CD1c-positive myeloid dendritic cell (primary cell): ENCODE measurements at regions not wholly inside any gene's neighbourhood (a gene's known extent, or its start where the extent isn't known, plus 50 kb on each side); places are given as distances from the start of the nearest gene placed in this dataset.
"Not testable (repeated sequence)": the region's sequence is repeated elsewhere in the genome, so short reads cannot be mapped to it uniquely, and the experiment has no call there.

Source experiments
- DNase-seq: peaks from one replicate; pipeline ENCODE4 v3.0.0-alpha.2; 2016; ENCODE audit errors: extremely low spot score

DNA sequence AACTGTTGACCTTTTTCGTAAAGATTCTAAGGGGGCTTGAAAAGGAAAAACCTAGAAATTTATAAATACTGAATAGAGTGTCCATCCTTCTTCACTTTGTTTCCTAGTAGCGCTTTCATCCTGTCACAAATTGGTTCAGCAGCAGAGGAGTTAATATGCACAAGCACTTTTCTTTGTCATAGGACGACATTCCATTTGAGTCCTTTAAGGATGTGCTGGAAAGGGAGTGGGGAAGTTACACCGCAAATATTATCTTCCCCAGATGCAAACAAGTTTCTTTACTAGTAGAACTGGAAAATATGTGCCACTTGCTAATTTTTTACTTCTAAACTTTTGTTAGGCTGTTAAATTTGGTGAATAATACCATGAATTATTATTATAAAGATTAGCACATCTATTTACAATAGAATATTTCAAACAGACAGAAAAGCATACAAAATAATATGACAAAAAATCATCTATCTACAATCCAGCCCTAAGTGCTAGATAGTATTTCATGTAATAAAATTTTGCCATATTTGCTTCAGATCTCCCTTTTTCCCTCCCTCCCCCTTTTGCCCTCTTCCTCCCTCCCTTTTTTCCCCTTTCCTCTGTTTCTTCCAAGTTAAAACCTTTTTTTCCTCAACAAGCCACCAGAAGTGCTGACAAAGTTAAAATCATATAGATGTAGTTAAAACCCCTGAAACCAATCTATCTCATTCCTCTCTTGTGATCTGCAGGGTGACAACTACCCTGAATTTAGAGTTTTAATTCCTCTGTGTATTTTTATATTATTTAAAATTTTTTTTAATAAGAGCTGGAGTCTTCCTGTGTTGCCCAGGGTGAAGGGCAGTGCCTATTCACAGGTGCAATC lies 50.5 kb upstream of the MAP4K3 start:
- no peak for DNase-seq

DNA sequence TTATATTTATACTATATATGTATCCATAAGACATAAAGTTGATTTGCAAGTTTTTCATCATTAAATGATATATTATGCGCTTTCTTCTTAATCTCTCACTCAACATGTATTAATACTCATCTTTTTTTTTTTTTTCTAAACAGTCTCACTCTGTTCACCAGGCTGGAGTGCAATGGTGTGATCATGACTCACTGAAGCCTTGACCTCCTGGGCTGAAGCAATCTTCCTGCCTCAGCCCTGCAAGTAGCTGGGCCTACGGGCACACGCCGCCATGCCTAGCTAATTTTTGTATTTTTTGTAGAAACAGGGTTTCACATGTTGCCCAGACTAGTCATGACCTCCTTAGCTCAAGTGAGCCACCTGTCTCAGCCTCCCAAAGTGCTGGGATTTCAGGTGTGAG lies 51.4 kb upstream of the MAP4K3 start:
- DNase-seq = peak; percentile 84

DNA sequence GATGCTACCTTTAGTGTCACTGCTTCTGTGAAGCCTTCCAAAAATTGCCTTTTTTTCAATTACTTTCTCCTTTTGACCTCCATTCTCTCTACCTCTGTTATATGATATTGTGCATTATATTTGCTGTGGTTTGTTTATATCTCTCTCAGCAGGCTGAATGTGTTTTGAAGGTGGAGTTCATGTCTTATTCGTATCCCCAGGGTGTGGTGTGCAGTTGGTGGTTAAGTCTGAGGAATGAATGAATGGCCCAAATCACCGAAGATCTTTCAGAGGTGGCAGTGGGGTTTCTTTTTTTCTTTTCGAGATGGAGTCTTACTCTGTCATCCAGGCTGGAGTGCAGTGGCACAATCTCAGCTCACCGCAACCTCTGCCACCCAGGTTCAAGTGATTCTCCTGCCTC lies 53.5 kb upstream of the MAP4K3 start:
- DNase-seq = no peak

DNA sequence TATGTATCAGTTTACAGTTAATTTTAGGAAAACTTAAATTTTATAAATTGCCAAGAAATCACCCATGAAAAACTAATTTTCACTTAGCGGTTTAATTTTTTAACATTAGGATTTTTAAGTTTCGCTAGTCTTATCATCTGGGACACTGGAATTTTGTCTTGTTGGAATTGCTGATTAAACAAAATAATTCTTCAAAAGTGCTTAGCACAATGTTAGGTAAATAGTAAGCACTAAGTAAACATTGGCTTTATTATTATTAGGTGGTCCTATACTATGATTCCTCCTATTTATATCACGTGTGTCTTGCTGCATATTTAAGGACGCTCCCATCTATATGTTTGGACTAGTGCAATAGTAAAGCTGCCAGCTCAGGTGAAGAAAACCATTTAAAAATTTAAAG lies 54.6 kb upstream of the MAP4K3 start:
- no peak for DNase-seq

DNA sequence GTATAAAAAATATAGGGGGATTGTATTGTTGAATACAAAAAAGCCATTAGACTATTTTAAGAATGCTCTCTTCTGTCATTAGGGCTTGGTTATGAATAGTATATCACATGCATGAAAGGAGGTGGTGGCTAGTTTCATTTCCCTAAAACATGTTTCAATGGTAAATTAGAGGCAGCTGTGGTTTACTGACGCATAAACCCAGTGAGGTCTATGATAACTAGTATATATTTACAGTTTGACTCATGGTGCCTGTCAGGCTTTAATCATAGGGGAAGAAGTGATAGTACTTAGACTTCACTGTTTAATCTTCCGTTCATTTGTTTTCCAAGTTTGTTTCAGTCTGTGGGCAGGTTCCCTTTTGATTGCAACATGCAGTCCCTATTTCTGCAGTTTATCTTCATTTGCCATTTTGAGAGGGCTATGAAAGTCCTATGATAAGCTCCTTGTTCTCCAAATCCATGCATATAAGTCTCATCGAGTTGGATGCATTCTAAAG lies 55.1 kb upstream of the MAP4K3 start:
- DNase-seq = peak; percentile 95

DNA sequence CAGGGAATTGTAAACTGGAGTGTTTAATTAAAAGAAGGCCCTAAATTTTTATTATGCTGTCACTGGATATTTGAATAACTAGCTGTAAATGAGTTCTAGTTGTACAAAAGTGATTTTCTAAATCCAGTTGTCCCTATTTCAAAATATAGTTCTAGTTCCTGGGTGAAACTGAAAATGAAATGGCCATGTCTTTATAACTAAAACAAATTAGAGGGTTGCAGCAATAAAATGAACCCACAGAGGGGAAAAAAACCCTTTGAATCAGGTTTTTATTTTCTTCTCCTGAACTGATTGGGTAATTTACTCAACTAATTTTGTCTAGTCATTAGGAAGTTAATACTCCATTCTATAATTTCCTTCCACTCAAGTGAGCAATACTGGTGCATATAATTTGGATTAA lies 55.6 kb upstream of the MAP4K3 start:
- peak; percentile 75 for DNase-seq

DNA sequence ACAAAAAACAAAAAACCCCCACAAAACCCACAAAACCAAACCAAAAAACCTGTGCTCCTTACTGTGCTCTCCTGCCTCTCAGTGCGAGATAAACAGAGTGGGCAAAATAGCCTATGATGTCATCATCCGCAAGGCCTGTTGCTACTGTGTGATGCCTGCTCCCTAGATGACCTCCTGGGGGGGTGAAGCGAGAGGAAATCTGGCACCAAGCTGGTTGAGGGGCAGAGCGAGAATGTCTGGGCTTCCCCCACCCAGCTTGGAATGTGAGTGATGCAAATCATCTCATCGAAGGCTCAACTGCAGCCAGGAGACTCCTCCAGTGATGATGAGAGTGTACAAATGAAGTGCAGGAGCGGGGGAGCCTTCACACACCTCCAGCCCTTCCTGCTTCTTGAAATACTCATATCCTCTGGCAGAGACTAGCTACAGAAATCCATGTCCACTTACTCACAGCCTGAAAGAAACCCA lies 57.7 kb upstream of the MAP4K3 start:
- DNase-seq = peak; percentile 47

DNA sequence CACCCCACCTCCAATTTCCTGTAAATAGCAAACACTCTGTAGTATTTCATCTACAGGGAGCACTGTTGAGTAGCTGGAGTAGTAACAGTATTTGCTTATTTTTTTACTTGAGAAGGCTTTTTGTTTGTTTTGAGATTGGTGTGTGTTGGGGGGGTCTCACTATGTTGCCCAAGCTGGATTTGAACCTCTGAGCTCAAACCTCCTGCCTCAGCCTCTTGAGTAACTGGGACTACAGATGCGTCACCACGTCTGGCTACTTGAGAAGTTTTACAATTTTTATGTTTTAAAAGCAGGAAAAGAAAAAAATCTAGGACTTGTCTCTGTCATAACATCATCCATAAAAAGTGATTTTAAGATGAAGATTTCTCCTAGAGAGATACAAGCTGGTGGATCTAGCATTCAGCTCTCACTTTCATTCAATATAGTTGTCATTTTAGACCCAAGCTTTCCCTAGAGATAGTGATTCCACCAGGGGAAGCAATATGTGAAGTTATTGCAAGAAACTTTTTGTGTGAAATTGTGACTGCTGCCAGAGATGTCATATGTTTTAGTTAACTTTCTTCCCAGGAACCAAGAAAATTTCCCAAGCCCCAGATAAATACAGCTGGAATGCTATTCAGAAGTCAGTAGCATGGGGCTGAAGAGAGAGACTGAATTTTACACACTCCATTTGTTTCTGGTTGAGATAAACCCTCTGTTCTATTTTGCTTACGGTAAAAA lies 60.2 kb upstream of the MAP4K3 start:
- DNase-seq = no peak

DNA sequence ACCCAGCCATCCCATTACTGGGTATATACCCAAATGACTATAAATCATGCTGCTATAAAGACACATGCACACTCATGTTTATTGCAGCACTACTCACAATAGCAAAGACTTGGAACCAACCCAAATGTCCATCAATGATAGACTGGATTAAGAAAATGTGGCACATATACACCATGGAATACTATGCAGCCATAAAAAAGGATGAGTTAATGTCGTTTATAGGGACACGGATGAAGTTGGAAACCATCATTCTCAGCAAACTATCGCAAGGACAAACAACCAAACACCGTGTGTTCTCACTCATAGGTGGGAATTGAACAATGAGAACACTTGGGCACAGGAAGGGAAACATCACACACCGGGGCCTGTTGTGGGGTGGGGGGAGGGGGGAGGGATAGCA lies 61.1 kb upstream of the MAP4K3 start:
- DNase-seq = not testable (repeated sequence)

DNA sequence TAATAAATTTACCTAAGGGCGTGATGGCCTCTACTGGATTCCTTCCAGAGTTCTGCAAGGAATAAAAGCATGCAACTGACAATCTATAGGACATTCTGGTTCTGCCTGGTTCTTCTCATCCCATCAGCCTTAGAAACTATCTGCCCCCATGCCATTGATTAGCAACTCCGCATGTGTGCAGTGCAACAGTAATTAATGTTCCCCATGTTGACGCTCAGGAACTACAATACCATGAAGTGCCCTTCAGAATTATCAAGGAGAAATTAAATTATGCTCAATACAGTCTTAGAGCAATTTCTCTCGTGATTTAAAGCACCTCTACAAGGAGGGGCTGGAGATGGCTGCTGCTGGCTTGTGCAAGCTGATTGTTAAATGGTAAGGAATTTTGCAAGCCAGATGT lies 61.7 kb upstream of the MAP4K3 start:
- no peak for DNase-seq

DNA sequence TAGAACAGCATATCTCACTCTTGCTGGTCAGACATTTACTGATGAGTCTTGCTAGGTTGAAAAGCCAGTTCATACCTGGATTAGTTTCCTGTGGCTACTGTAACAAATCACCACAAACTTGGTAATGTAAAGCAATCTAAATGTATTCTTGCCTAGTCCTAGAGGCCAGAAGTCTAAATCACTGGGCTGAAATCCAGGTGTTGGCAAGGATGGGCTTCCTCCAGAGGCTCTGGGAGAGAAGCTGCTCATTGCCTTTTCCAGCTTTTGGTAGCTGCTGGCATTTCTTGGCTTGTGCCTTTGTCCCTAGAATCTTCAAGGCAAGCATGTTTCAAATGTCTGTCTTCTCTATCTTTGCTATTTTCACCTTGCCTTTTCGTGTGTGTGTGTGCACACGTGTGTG lies 62.3 kb upstream of the MAP4K3 start:
- no peak for DNase-seq

DNA sequence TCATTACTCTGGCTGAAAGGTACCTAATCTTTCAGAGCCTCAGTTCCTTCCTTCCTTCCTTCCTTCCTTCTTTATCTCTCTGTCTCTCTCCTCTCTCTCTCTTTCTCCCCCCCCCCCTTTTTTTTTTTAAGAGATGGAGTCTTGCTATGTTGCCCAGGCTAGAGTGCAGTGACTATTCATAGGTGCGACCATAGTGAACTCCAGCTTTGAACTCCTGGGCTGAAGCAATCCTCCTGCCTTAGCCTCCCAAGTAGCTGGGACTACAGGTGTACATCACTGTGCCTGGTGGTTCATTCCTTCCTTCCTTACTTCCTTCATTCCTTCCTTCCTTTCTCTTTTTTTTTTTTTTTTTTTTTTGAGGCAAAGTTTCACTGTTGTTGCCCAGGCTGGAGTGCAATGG lies 64.3 kb upstream of the MAP4K3 start:
- DNase-seq = no peak

DNA sequence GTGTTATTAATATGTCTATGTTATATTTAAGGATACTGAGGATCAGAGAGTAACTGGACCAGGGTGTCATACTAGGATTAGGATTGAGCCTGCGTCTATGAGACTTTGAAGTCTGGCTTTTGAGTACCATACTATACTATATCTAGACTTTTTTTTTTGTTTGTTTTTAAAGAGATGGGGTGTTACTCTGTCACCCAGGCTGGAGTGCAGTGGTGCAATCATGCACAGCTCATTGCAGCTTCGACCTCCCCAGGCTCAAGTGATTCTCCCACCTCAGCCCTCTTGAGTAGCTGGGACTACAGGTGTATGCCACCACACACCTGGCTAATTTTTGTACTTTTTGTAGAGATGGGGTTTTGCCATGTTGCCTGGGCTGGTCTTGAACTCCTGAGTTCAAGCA lies 66.2 kb upstream of the MAP4K3 start:
- no peak for DNase-seq

DNA sequence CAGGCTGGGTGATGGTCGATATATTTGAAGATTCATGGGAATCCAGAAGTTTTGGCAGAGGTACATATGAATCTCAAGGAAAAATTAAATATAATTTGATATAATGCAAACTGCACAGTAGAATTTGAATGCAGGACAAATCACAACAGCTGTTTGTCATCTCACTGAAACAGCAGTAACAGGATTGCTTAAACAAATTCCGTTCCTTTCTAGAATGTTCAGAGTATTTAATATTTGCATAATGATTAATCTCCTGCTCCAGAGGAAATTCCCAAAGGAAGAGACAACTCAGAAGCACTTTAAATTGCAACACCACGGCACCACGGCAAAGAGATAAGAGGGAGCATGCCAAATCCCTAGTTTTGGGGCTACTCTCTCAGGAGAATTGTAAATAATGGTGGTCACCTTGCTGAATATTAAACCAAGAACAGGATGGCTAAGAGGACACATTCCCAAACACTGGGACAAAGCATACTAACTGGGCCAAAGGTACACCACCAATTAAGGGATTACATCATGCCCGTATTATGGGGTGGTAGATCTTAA lies 67.8 kb upstream of the MAP4K3 start:
- DNase-seq = no peak

DNA sequence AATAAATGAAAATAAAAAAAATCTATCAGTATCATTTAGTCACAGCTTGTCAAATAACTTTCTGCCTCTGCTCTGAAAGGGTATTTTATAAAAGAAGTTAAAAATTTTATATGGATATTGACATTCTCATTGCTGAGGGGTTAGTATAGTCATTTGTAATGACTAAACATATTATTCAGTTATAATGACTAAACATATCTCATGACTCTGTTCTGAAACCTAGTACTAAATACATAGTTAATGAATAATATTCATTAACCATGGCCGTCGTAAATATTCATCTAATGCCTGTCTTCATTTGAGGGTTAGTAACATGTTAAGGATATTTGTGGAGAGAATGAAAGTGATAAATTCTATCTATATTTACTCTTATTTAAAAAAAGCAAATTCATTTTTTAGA lies 69.1 kb upstream of the MAP4K3 start:
- DNase-seq = no peak

DNA sequence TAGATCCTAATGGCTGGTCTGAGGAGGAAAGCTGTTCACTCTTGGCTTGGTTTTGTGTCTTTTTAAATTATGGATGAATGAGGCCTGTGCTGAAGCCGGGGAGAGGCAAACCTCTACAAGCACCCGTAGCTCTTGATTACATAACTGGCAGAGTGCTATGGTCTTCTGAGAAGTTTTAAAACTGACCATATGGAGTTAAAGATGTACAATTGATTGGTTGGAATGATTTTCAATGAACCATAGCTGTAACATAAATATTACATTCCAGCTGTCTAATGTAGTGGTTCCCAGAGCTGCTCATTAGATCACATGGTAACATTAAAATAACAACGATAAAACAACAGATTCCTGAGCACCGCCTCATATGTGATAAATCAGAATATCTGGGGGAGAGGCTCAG lies 71.1 kb upstream of the MAP4K3 start:
- no peak for DNase-seq

DNA sequence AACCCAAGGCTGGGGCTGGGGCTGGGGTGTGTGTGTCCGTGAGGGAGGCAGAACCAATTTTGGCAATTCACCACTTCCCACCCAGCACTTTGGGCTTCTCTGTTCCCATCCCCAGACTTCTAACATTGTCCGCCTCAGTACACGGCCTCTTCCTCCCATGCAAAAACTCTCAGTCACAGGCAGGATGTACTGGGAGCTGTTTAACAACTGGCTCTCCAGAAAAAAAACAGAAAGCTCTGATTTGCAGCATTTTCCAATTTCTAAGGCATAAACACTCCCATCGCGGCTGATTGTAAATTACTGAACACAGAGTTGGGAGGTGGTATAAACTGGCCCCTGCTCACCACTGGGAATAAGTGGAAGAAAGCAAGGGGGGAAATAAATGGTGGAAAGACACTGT lies 73.1 kb upstream of the MAP4K3 start:
- DNase-seq = no peak

DNA sequence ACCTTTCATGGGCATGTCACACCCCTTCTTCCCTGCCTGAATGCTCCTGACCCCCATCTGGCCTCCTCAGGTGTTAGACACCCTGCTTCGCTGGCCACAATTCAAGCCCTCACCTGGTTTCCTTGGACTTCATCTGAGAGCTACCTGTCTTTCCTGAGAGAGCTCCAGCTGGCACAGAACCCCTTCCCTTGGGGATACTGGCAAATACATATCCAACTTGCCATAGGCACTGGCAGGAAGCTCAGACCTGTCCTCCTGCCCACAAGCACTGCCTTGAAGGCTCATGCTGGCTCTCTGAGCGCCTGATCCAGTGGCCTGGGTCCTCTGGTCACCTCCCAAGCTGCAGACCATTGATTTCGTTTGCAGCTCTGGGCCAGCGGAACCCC lies 74.1 kb upstream of the MAP4K3 start:
- DNase-seq = no peak

DNA sequence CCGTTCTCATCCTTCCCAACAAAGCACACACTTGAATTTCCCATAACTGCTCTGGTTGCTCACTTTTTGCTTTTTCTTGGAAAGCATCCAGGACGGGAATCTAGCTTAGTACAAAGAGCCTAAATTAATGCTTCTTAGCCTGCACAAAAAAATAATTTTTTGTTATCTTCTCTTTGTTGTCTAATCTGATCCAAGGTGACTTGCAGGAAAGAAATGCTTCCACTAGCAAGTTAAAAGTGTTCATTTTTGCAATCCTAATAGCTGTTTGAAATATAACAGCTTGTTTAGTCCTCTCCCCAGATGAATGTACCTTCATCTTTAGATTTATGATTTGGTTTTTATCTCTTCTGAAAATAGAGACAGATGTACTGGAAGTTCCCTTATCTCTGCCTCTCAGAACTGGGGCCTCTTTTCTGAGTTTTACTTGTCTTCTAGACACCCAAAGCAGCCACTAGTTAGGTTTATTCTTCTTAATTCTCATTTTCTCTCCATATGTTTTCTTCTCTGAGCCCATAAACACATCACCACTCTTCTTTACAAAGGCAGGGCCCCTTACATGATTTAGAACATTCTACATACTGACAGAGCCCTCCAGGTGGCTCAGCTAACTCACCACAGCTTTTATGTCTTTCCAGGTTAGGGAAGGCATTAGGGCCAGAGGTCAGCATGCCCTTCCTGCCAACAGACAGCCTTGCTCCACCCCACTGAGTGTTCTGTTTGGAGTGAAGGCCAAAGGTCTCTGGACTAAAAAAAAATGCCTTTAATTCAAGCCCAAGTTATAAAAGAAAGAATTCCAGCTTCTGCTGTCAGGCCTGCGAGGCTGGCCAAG lies 74.7 kb upstream of the MAP4K3 start:
- DNase-seq = no peak

DNA sequence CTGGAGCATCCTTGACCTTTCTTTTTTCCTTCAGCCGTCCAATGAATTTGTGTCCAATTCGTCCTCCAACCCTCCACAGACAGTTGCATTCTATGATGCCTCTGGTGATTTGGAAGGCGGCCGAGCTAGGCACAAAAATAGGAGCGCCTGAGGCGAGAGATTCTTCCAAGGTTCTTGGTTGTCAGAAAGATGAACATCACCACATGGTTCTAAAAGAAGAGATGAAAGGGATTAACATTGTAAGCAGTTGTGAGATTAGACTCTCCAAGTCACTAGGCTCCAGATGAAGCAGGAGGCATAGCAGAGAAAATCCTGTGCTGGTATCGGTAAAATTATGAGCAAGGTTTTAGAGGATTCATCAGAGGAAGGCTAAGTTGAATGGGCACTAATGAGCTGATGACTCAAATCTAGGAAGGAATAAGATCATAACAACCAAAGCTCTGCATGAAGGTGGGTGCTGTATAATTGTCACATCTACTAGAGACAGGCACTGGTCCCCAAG lies 75.4 kb upstream of the MAP4K3 start:
- no peak for DNase-seq

DNA sequence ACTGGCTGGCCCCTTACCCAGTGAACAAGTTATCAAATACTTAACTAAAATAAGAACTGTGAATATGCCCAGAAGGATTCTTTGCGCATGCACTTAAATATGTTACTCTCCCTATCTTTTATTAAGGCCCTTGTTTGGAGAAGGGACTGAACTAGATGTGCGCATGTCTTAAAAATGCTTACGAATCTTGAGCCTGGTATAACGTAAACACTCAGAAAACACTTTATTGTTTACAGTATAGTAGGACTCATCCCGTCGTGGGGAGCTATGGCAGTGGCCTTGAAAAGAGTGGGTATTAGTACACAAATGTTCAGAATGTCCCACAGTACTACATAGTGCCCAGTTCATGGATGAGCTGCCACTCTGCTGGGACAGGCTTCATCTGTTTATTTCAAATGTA lies 75.9 kb upstream of the MAP4K3 start:
- DNase-seq = no peak

DNA sequence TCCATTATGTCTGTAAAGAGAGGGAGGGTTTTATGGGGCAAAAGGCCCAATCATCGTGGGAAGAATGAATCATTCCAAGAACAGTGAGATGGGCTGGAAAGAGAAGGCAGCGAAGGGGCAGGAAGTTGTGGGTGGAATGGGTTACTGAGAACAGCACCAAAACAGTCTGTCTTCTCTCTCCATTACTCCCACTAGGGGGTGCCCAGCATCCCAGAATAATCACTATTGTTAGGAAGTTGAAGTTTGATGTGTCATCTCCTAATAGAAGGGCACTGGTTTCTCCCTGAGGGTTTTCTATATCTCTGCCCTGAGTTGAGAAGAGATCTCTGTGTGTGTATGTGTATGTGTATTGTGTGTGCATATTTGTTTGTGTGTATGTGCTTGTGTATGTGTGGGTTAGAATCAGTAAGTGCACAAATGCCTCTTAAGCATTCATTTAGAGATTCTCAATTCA lies 76.6 kb upstream of the MAP4K3 start:
- peak; percentile 93 for DNase-seq
